Lower lobe of right lung (tissue), 2 donors: ENCODE measurements at regions not wholly inside any gene's neighbourhood (a gene's known extent, or its start where the extent isn't known, plus 50 kb on each side); places are given as distances from the start of the nearest gene placed in this dataset.

Experiments
- ATAC-seq, 2 donors: fragments of 200-7000 bp; cut with Tn5 transposase; one replicate each; pipeline ENCODE4 v1.9.1; 2020 to 2022; ENCODE audit warnings: mild to moderate bottlenecking in 2 of 2, moderate library complexity in 2 of 2
- DNase-seq: peaks from one replicate; pipeline ENCODE4 v3.0.0-alpha.2; 2020
- H3K27ac ChIP-seq: fragments of 200-600 bp; one replicate; pipeline ENCODE4 v1.8.0; 2022
- H3K27me3 ChIP-seq: fragments of 200-600 bp; one replicate; pipeline ENCODE4 v1.8.0; 2022; ENCODE audit warnings: low read depth
- H3K36me3 ChIP-seq: fragments of 200-600 bp; one replicate; pipeline ENCODE4 v1.8.0; 2022; ENCODE audit warnings: mild to moderate bottlenecking
- H3K4me1 ChIP-seq: fragments of 200-600 bp; one replicate; pipeline ENCODE4 v1.8.0; 2022
- H3K4me3 ChIP-seq: fragments of 200-600 bp; one replicate; pipeline ENCODE4 v1.8.0; 2022; ENCODE audit warnings: mild to moderate bottlenecking
- H3K9me3 ChIP-seq: fragments of 200-600 bp; one replicate; pipeline ENCODE4 v1.8.0; 2022
- CTCF ChIP-seq: fragments of 200-600 bp; IDR thresholded peaks from one replicate; pipeline ENCODE4 v1.8.0; 2022; ENCODE audit warnings: antibody characterized with exemption, mild to moderate bottlenecking
- intact Hi-C: fragments of 100-400 bp; cut with DNase I; formaldehyde crosslinking; loops from one replicate; pipeline ENCODE4 v1.11.0; 2022
- donor health status: DM: no; HTN: yes; CAD: no; lungs with severe emphysema.

GRCh38 chr11:69883292-69884255, 64.4 kb upstream of the FGF3 start:
- Histone ChIP-seq H3K4me1 (no peaks in the 10 kb centered on the region), H3K9me3 (no peaks in the 10 kb centered on the region), H3K27me3 (peaks cover 19% of the 10 kb centered on the region), H3K4me3 (no peak overlapping the region), H3K27ac (no peak overlapping the region), H3K36me3 (no peaks in the 10 kb centered on the region)
- no peak for ATAC-seq
- intact Hi-C loops: loop anchor here (10.0 kb wide), 1 partner anchor 199 kb away; no protein-coding TSS in a partner anchor
- DNase-seq: peak; percentile 26
- TF ChIP-seq CTCF: no peak

- peaks cover 26% of the 10 kb centered on the region for H3K27me3 ChIP-seq
- intact Hi-C loops: loop anchor here (10.0 kb wide), 1 partner anchor 199 kb away; no protein-coding TSS in a partner anchor
- no peak for TF ChIP-seq CTCF
These were observed 65.1 kb upstream of the FGF3 start for GRCh38 chr11:69884286-69884685.

GRCh38 chr11:69884751-69885150, 65.5 kb upstream of the FGF3 start:
- DNase-seq (no peak), ATAC-seq (no peak)
- Histone ChIP-seq H3K36me3 (no peaks in the 10 kb centered on the region), H3K27ac (no peak overlapping the region), H3K9me3 (no peaks in the 10 kb centered on the region), H3K4me1 (no peaks in the 10 kb centered on the region), H3K27me3 (peaks cover 31% of the 10 kb centered on the region), H3K4me3 (no peak overlapping the region)
- no peak for TF ChIP-seq CTCF
- intact Hi-C loops: loop anchor here (10.0 kb wide), 1 partner anchor 200 kb away; no protein-coding TSS in a partner anchor

More at GRCh38 chr11:69884286-69884685, 65.1 kb upstream of the FGF3 start:
- Histone ChIP-seq H3K36me3 (no peaks in the 10 kb centered on the region), H3K27ac (no peak overlapping the region), H3K4me3 (no peak overlapping the region), H3K4me1 (no peaks in the 10 kb centered on the region), H3K9me3 (no peaks in the 10 kb centered on the region)
- DNase-seq (no peak), ATAC-seq (no peak)

- no peak for TF ChIP-seq CTCF
- no peak for ATAC-seq
- H3K27me3 ChIP-seq: peaks cover 42% of the 10 kb centered on the region
- H3K4me1 ChIP-seq: no peaks in the 10 kb centered on the region
- H3K4me3 ChIP-seq: no peak overlapping the region
- no peak overlapping the region for H3K27ac ChIP-seq
- intact Hi-C loops: loop anchor here (10.0 kb wide), 1 partner anchor 203 kb away; no protein-coding TSS in a partner anchor
- no peaks in the 10 kb centered on the region for H3K36me3 ChIP-seq
- no peaks in the 10 kb centered on the region for H3K9me3 ChIP-seq
- no peak for DNase-seq
These were observed 68.1 kb upstream of the FGF3 start for GRCh38 chr11:69887330-69887729.

- intact Hi-C loops: loop anchor here (10.0 kb wide), 1 partner anchor 203 kb away; no protein-coding TSS in a partner anchor
- Histone ChIP-seq H3K27ac (no peak overlapping the region), H3K4me1 (no peaks in the 10 kb centered on the region), H3K36me3 (no peaks in the 10 kb centered on the region), H3K27me3 (peaks cover 44% of the 10 kb centered on the region), H3K4me3 (no peak overlapping the region), H3K9me3 (no peaks in the 10 kb centered on the region)
- DNase-seq: no peak
- TF ChIP-seq CTCF: no peak
- ATAC-seq: no peak
These were observed 68.7 kb upstream of the FGF3 start for GRCh38 chr11:69887841-69888427.
